Muscle of back (tissue), 3 donors: ENCODE measurements at regions not wholly inside any gene's neighbourhood (a gene's known extent, or its start where the extent isn't known, plus 50 kb on each side); places are given as distances from the start of the nearest gene placed in this dataset.
"Not testable (repeated sequence)": the region's sequence is repeated elsewhere in the genome, so short reads cannot be mapped to it uniquely, and the experiment has no call there.

Experiments
- DNase-seq, 3 donors: peaks; one replicate each; pipeline versions ENCODE4 v3.0.0 to v3.0.0-alpha.2; 2013

DNA sequence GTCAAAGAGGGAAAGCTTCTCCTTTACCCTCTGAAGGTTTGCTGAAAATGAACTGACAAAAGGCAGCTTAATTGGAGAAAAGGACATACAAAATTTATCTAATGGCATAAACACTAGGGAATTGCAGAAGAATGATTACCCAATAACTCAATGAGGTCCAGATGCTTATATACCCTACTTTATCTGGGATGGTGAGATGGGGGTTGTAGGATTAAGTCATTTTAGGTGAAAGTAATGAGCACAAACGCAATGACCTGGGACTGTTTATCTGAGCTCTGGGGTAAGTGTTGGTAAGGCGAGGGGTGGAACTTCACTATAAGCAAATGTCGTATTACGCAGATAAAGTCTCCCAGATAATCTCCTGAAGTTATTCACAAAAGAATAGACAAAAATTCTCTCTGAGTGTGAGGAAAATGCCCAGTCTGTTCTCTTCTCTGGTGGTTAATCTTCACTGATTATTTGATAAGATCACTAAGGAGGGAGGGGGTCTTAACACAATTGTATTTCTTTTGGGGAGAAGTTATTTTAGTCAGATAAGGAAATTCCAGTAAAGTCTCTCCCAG is 1067.8 kb downstream of the DNAJB9 start:
- DNase-seq, result no peak

DNA sequence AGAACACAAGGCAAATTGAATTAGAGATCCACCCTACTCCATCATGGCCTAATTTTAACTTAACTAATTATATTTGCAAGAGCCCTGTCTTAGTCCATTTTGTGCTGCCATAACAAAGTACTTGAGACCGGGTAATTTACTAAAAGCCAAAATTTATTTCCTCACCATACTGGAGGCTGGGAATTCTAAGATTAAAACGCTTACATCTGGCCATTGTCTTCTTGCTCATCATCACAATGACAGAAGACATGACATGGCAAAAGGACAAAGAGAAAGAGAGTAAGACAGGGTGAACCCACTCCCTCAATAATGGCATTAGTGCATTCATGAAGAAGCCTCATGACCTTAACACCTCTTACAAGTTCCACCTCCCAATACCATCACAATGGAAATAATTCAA is 1068.6 kb downstream of the DNAJB9 start:
- no peak for DNase-seq

- no peak for DNase-seq
Observed at GRCh38 chr7:109639561-109639960, 1069.9 kb downstream of the DNAJB9 start.

DNA sequence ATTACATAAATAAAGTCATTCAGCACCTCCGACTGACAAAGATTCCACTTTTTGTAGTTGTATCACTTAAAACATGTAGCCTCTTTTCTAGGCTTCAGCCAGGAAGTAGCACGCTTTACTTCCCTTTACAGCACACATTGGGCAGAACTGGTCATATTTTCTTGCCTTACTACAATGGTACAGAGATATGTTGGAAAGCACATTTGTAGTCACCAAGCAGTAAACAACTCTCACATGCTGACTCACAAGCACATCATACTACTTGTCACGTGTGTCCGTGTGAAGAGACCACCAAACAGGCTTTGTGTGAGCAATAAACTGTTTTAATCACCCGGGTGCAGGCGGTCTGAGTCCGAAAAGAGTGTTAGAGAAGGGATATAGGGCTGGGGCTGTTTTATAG is 1071.8 kb downstream of the DNAJB9 start:
- DNase-seq, result no peak

DNA sequence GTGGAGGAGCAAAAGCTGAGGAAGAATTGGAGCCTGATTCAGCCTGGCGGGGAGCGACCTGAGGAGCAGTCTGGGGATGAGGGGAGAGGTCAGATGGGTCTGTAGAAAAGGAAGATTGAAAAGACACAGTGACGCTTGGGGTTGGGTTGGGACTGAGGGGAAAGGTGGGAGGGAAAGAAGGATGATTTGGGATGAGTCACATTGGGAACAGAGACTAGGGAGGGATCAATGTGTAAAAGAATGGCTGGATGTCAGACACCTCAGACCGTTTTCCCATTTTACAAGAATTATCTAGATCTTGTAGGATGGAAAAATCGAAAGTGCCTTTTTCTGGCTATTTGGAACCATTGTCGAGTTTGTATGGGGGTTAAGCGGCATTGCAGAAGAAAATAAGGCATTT is 1076.5 kb downstream of the DNAJB9 start:
- no peak for DNase-seq

GRCh38 chr7:109646594-109646993 is 1076.9 kb downstream of the DNAJB9 start:
- DNase-seq, result not testable (repeated sequence)

GRCh38 chr7:109647263-109647662 is 1077.6 kb downstream of the DNAJB9 start:
- DNase-seq, result not testable (repeated sequence)

- DNase-seq, result no peak
Observed at GRCh38 chr7:109659261-109659660, 1089.6 kb downstream of the DNAJB9 start.

- DNase-seq, result no peak
Observed at GRCh38 chr7:109660401-109660800, 1090.7 kb downstream of the DNAJB9 start.

DNA sequence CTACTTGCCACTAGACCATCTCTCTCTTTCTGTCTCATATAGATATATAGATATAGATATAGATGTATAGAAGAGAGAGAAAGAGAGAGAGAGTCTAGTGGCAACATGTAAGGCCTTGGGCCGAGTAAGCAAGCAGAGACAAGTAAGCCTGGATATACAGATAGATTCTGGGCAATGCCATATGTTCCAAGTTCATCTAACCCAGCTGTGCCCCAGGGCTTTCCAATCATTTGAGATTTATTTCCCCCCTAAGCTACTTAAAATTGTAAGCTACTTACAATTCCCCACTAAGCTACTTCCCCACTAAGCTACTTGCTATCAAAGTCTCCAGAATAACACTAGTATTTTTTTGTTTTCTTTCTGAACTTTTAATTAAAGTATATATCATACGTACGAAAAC is 1094.1 kb downstream of the DNAJB9 start:
- no peak for DNase-seq

GRCh38 chr7:109687269-109687668 is 1117.6 kb downstream of the DNAJB9 start:
- not testable (repeated sequence) for DNase-seq

DNA sequence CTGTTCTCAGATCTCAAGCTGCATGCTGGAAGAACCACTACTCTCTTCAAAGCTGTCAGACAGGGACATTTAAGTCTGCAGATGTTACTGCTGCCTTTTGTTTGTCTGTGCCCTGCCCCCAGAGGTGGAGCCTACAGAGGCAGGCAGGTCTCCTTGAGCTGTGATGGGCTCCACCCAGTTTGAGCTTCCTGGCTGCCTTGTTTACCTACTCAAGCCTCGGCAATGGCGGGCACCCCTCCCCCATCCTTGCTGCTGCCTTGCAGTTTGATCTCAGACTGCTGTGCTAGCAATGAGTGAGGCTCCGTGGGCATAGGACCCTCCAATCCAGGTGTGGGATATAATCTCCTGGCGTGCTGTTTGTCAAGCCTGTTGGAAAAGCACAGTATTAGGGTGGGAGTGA is 1122.9 kb downstream of the DNAJB9 start:
- not testable (repeated sequence) for DNase-seq

- peak in 1 of 3 donors; percentile 1 for DNase-seq
Observed at GRCh38 chr7:109694149-109695071, 1124.7 kb downstream of the DNAJB9 start.

DNA sequence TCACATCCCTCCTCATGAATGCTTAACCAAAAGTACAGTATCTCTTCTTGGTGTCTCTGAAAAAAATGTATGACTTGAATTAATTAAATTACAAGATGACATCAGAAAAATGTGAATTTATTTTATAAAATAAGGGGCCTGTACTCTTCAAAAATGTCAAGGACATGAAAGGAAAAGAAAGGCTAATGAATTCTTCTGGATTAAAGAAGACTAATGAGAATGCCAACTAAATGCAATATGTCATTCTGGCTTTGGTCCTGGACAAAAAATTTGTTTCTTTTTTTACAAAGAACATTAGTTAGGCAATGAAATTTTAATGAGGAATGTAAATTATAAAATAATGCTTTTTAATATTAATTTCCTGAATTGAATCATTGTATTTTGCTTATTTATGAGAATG is 1125.7 kb downstream of the DNAJB9 start:
- no peak for DNase-seq

DNA sequence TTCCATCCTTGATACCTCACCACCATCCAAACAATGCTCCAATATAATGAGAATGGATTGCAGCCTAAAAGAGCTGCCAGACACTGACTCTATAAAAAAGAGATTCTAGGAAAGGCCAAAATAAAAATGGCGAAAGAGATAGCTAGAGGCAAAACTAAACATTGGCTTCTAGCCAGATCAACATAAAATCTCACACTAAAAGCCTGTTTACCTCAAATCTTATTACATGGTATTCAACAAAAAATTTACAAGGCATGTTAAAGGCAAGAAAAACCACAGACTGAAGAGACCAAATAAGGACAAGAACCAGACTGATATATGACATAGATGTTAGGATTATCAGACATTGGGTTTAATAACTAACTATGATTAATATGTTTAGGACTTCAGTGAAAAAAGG is 1127.0 kb downstream of the DNAJB9 start:
- DNase-seq, result no peak

DNA sequence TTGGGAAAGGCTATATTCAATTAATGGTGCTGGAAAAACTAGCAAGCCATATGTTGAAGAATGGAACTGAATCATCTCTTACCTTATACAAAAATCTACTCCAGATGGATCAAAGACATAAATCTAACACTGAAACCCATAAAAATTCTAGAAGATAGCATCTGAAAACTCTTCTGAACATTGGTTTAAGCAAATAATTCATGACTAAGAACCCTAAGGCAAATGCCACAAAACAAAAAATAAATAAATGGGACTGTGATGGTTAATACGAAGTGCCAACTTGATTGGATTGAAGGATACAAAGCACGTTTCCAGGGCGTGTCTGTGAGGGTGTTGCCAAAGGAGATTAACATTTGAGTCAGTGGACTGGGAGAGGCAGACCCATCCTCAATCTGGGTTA is 1130.0 kb downstream of the DNAJB9 start:
- DNase-seq, result no peak

GRCh38 chr7:109713366-109713765 is 1143.7 kb downstream of the DNAJB9 start:
- no peak for DNase-seq

- DNase-seq, result not testable (repeated sequence)
Observed at GRCh38 chr7:109719359-109719758, 1149.7 kb downstream of the DNAJB9 start.

DNA sequence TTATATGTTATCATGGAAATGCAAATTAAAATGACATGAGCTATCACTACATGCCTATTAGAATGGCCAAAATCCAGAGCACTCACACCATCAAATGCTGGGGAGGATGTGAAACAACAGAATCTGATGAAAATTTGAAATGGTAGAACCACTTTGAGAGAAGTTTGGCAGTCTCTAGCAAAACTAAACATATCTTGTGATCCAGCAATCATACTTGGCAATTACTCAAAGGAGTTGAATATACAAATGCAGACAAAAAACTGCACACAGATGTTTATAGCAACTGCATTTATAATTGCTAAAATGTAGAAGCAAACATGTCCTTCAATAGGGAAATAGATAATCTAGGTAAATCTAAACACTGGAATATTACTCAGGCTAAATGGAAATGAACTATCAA is 1164.9 kb downstream of the DNAJB9 start:
- no peak for DNase-seq

DNA sequence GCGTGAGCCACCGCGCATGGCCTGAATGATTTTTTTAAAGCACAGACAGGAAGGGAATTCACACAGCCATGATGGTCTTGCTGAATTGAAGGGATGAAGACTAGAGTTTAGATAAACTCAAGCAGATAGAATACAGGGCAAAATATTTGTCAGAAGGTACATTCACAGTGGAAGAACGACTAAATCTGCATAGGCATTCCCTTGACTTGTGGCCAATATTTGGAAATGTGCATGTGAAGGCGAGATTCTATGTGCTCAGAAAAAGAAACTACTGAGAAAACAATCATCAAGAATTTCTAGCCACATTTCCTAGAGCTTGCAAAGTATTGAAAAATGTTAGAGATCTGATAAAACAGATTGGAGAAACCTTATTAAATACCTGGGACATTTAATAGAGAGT is 1166.2 kb downstream of the DNAJB9 start:
- no peak for DNase-seq

DNA sequence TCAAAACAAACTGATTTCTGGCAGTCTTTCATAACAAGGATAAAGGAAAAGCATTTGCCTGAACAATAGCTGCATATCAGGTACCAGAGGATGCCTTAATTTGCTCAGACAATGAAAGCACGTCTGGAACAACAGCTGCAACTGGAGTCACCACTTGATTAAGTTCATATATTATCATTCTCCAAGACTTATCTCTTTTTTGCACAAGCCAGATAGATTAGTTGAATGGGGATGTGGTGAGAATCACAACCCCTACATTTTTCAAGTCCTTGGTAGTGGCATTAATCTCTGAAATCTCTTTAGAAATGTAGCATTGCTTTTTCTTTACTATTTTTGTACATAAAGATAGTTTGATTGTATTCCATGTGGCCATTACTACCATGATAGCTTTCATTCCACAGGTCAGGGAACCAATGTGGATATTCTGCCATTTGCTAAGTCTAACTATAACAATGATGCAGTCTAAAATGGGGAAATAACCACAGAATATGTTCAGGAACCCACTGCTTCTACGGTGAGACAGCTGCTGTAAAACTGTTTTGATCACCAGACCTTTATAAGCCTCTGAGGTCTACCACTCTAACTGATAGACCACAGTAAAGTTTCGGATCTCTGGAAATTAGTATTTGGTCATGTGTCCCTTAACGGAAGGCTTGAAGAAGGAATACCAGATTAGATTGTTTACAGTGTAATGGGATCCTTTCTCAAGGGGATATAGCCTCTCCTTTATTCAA is 1176.2 kb downstream of the DNAJB9 start:
- DNase-seq, result no peak

GRCh38 chr7:109751241-109751640 is 1181.6 kb downstream of the DNAJB9 start:
- DNase-seq, result no peak

DNA sequence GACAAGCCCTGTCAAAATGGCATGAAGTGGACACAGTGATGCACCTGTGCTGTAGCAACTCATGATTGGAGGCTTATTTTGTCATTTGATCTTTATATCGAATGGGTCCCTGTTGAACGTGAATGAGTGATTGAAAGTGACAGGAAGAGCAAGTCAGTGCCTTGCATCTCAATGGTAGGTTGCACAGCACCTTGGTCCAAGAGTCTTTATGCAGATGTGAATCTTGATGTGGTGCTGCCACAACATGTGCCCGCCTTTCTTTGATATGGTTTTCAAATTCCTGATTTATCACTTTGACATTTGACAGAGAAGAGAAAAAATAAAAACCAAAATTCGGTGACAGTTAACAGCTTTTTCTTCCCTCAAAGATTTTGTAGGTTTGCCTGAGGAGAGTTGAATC is 1182.4 kb downstream of the DNAJB9 start:
- DNase-seq, result no peak
